ENCODE measurements at regions not wholly inside any gene's neighbourhood (a gene's known extent, or its start where the extent isn't known, plus 50 kb on each side); places are given as distances from the start of the nearest gene placed in this dataset.

- Histone ChIP-seq H3K79me1 (replicated peaks; ENCODE audit: low read length, poor library complexity, severe bottlenecking) (no peaks in the 10 kb centered on the region), H3K27me3 (ENCODE audit: control insufficient read depth in 1 of 2, insufficient read depth in 1 of 2, low read length in 2 of 2) (no peaks in the 10 kb centered on the region), H3K4me3 (ENCODE audit: insufficient read depth in 1 of 2, low read depth in 1 of 2, low read length in 2 of 2) (no peak overlapping the region), H2AFZ (ENCODE audit: low read depth, low read length) (no peak overlapping the region), H4K91ac (ENCODE audit: low read length) (no peak overlapping the region), H4K8ac (ENCODE audit: low read length) (no peak overlapping the region), H2BK12ac (ENCODE audit: low read length in 2 of 2) (peak overlapping the region in 1 of 2 experiments; percentile 78), H3K4ac (ENCODE audit: low read depth in 1 of 2, low read length in 2 of 2) (no peak overlapping the region), H2BK15ac (ENCODE audit: low read depth, poor library complexity, severe bottlenecking) (no peak overlapping the region), H2AK5ac (ENCODE audit: low read length, severe bottlenecking) (no peak overlapping the region), H3K9ac (ENCODE audit: low read length) (no peak overlapping the region), H3K4me2 (ENCODE audit: low read length, poor library complexity, severe bottlenecking) (no peak overlapping the region), H3K14ac (ENCODE audit: low read length in 2 of 2) (no peak overlapping the region), H3K4me1 (ENCODE audit: control insufficient read depth, insufficient read depth, low read depth, low read length) (peaks cover 3% of the 10 kb centered on the region), H3K18ac (ENCODE audit: low read depth in 1 of 2, low read length in 2 of 2) (peak overlapping the region in 1 of 2 experiments; percentile 66), H3K9me3 (ENCODE audit: control insufficient read depth, low read length) (no peaks in the 10 kb centered on the region), H2BK120ac (ENCODE audit: low read depth, low read length) (no peak overlapping the region), H2BK5ac (ENCODE audit: low read depth, low read length, poor library complexity, severe bottlenecking) (no peak overlapping the region), H3K23ac (ENCODE audit: low read length in 2 of 2) (no peak overlapping the region), H3K27ac (ENCODE audit: low read length, poor library complexity, severe bottlenecking) (no peak overlapping the region), H3K36me3 (ENCODE audit: control insufficient read depth in 1 of 2, insufficient read depth in 2 of 2, low read depth in 1 of 2, low read length in 2 of 2) (no peaks in the 10 kb centered on the region)
- WGBS: 89% methylated on average over 4 of the region's 4 CpGs
- no peak for DNase-seq
Measured at GRCh38 chr5:67297376-67297775, 100.8 kb upstream of the CD180 start.

- Histone ChIP-seq H2AFZ (ENCODE audit: low read depth, low read length) (no peak overlapping the region), H2BK12ac (ENCODE audit: low read length in 2 of 2) (peak overlapping the region; percentile 44 to 89), H4K91ac (ENCODE audit: low read length) (peak overlapping the region; percentile 65), H3K14ac (ENCODE audit: low read length in 2 of 2) (peak overlapping the region in 1 of 2 experiments; percentile 87), H2AK5ac (ENCODE audit: low read length, severe bottlenecking) (peak overlapping the region; percentile 15), H3K23ac (ENCODE audit: low read length in 2 of 2) (peak overlapping the region in 1 of 2 experiments; percentile 35), H3K18ac (ENCODE audit: low read depth in 1 of 2, low read length in 2 of 2) (peak overlapping the region in 1 of 2 experiments; percentile 73), H3K79me1 (replicated peaks; ENCODE audit: low read length, poor library complexity, severe bottlenecking) (no peaks in the 10 kb centered on the region), H2BK15ac (ENCODE audit: low read depth, poor library complexity, severe bottlenecking) (no peak overlapping the region), H3K9me3 (ENCODE audit: control insufficient read depth, low read length) (no peaks in the 10 kb centered on the region), H3K9ac (ENCODE audit: low read length) (no peak overlapping the region), H3K27ac (ENCODE audit: low read length, poor library complexity, severe bottlenecking) (no peak overlapping the region), H3K4ac (ENCODE audit: low read depth in 1 of 2, low read length in 2 of 2) (peak overlapping the region; percentile 49 to 84), H3K4me2 (ENCODE audit: low read length, poor library complexity, severe bottlenecking) (no peak overlapping the region), H3K4me1 (ENCODE audit: control insufficient read depth, insufficient read depth, low read depth, low read length) (peaks cover 1% of the 10 kb centered on the region), H4K8ac (ENCODE audit: low read length) (no peak overlapping the region), H3K36me3 (ENCODE audit: control insufficient read depth in 1 of 2, insufficient read depth in 2 of 2, low read depth in 1 of 2, low read length in 2 of 2) (no peaks in the 10 kb centered on the region), H2BK120ac (ENCODE audit: low read depth, low read length) (no peak overlapping the region), H3K27me3 (ENCODE audit: control insufficient read depth in 1 of 2, insufficient read depth in 1 of 2, low read length in 2 of 2) (no peaks in the 10 kb centered on the region), H2BK5ac (ENCODE audit: low read depth, low read length, poor library complexity, severe bottlenecking) (no peak overlapping the region), H3K4me3 (ENCODE audit: insufficient read depth in 1 of 2, low read depth in 1 of 2, low read length in 2 of 2) (no peak overlapping the region)
- DNase-seq: no peak
- 100% methylated on average over 2 of the region's 4 CpGs for WGBS
Measured at GRCh38 chr5:67294266-67294938, 97.8 kb upstream of the CD180 start.

GRCh38 chr5:67293226-67293625 is 96.6 kb upstream of the CD180 start:
- Histone ChIP-seq H3K79me1 (replicated peaks; ENCODE audit: low read length, poor library complexity, severe bottlenecking) (no peaks in the 10 kb centered on the region), H3K4me2 (ENCODE audit: low read length, poor library complexity, severe bottlenecking) (no peak overlapping the region), H3K14ac (ENCODE audit: low read length in 2 of 2) (no peak overlapping the region), H3K4me3 (ENCODE audit: insufficient read depth in 1 of 2, low read depth in 1 of 2, low read length in 2 of 2) (no peak overlapping the region), H2BK120ac (ENCODE audit: low read depth, low read length) (no peak overlapping the region), H3K27ac (ENCODE audit: low read length, poor library complexity, severe bottlenecking) (no peak overlapping the region), H3K27me3 (ENCODE audit: control insufficient read depth in 1 of 2, insufficient read depth in 1 of 2, low read length in 2 of 2) (no peaks in the 10 kb centered on the region), H3K4ac (ENCODE audit: low read depth in 1 of 2, low read length in 2 of 2) (no peak overlapping the region), H3K23ac (ENCODE audit: low read length in 2 of 2) (no peak overlapping the region), H3K36me3 (ENCODE audit: control insufficient read depth in 1 of 2, insufficient read depth in 2 of 2, low read depth in 1 of 2, low read length in 2 of 2) (no peaks in the 10 kb centered on the region), H3K4me1 (ENCODE audit: control insufficient read depth, insufficient read depth, low read depth, low read length) (peaks cover 1% of the 10 kb centered on the region), H4K8ac (ENCODE audit: low read length) (no peak overlapping the region), H2AK5ac (ENCODE audit: low read length, severe bottlenecking) (no peak overlapping the region), H2BK5ac (ENCODE audit: low read depth, low read length, poor library complexity, severe bottlenecking) (no peak overlapping the region), H2AFZ (ENCODE audit: low read depth, low read length) (no peak overlapping the region), H4K91ac (ENCODE audit: low read length) (no peak overlapping the region), H3K9ac (ENCODE audit: low read length) (no peak overlapping the region), H3K9me3 (ENCODE audit: control insufficient read depth, low read length) (no peaks in the 10 kb centered on the region), H3K18ac (ENCODE audit: low read depth in 1 of 2, low read length in 2 of 2) (no peak overlapping the region), H2BK12ac (ENCODE audit: low read length in 2 of 2) (no peak overlapping the region), H2BK15ac (ENCODE audit: low read depth, poor library complexity, severe bottlenecking) (no peak overlapping the region)
- DNase-seq: no peak

GRCh38 chr5:67292201-67292940 is 95.8 kb upstream of the CD180 start:
- Histone ChIP-seq H2AFZ (ENCODE audit: low read depth, low read length) (no peak overlapping the region), H2BK12ac (ENCODE audit: low read length in 2 of 2) (peak overlapping the region; percentile 31 to 44), H2AK5ac (ENCODE audit: low read length, severe bottlenecking) (no peak overlapping the region), H2BK120ac (ENCODE audit: low read depth, low read length) (no peak overlapping the region), H3K36me3 (ENCODE audit: control insufficient read depth in 1 of 2, insufficient read depth in 2 of 2, low read depth in 1 of 2, low read length in 2 of 2) (no peaks in the 10 kb centered on the region), H3K23ac (ENCODE audit: low read length in 2 of 2) (no peak overlapping the region), H3K18ac (ENCODE audit: low read depth in 1 of 2, low read length in 2 of 2) (peak overlapping the region in 1 of 2 experiments; percentile 30), H3K4me1 (ENCODE audit: control insufficient read depth, insufficient read depth, low read depth, low read length) (peaks cover 1% of the 10 kb centered on the region), H3K27me3 (ENCODE audit: control insufficient read depth in 1 of 2, insufficient read depth in 1 of 2, low read length in 2 of 2) (no peaks in the 10 kb centered on the region), H4K91ac (ENCODE audit: low read length) (no peak overlapping the region), H3K79me1 (replicated peaks; ENCODE audit: low read length, poor library complexity, severe bottlenecking) (no peaks in the 10 kb centered on the region), H3K9ac (ENCODE audit: low read length) (no peak overlapping the region), H2BK5ac (ENCODE audit: low read depth, low read length, poor library complexity, severe bottlenecking) (no peak overlapping the region), H3K4me2 (ENCODE audit: low read length, poor library complexity, severe bottlenecking) (no peak overlapping the region), H3K14ac (ENCODE audit: low read length in 2 of 2) (no peak overlapping the region), H4K8ac (ENCODE audit: low read length) (peak overlapping the region; percentile 32), H3K4ac (ENCODE audit: low read depth in 1 of 2, low read length in 2 of 2) (peak overlapping the region in 1 of 2 experiments; percentile 6), H3K4me3 (ENCODE audit: insufficient read depth in 1 of 2, low read depth in 1 of 2, low read length in 2 of 2) (no peak overlapping the region), H2BK15ac (ENCODE audit: low read depth, poor library complexity, severe bottlenecking) (no peak overlapping the region), H3K9me3 (ENCODE audit: control insufficient read depth, low read length) (no peaks in the 10 kb centered on the region), H3K27ac (ENCODE audit: low read length, poor library complexity, severe bottlenecking) (no peak overlapping the region)
- 93% methylated on average over 3 of the region's 4 CpGs for WGBS
- DNase-seq: no peak
